Liver (tissue), 8 donors: ENCODE measurements at regions not wholly inside any gene's neighbourhood (a gene's known extent, or its start where the extent isn't known, plus 50 kb on each side); places are given as distances from the start of the nearest gene placed in this dataset.

Experiments
- DNase-seq: peaks from one replicate; pipeline ENCODE4 v3.0.0-alpha.2; 2017; ENCODE audit warnings: low spot score
- H3K27ac ChIP-seq, 2 donors: one replicate each; pipeline ENCODE4 v1.7.0; 2013; ENCODE audit warnings: inconsistent platforms in 2 of 2, low read length in 2 of 2, control low read depth in 1 of 2, low read depth in 1 of 2, mild to moderate bottlenecking in 1 of 2
- H3K27me3 ChIP-seq, 4 donors: one replicate each; pipeline versions ENCODE4 v1.6.1 to v1.7.0; 2013; ENCODE audit warnings: low read length in 3 of 4, inconsistent platforms in 1 of 4, mild to moderate bottlenecking in 1 of 4, moderate library complexity in 1 of 4; ENCODE audit not compliant: control insufficient read depth in 4 of 4, insufficient read depth in 4 of 4
- H3K36me3 ChIP-seq, 4 donors: one replicate each; pipeline versions ENCODE4 v1.6.1 to v1.7.0; 2013; ENCODE audit warnings: low read length in 3 of 4, mild to moderate bottlenecking in 3 of 4, low read depth in 1 of 4, moderate library complexity in 1 of 4; ENCODE audit not compliant: control insufficient read depth in 4 of 4, insufficient read depth in 3 of 4
- H3K4me1 ChIP-seq, 4 donors: one replicate each; pipeline versions ENCODE4 v1.6.1 to v1.7.0; 2013; ENCODE audit warnings: low read length in 3 of 4, mild to moderate bottlenecking in 3 of 4, moderate library complexity in 1 of 4; ENCODE audit not compliant: control insufficient read depth in 4 of 4, insufficient read depth in 4 of 4
- H3K4me3 ChIP-seq, 3 donors: one replicate each; pipeline versions ENCODE4 v1.6.1 to v1.7.0; 2013; ENCODE audit warnings: low read length in 3 of 3, control low read depth in 1 of 3, low read depth in 1 of 3, mild to moderate bottlenecking in 1 of 3
- H3K9ac ChIP-seq, 2 donors: one replicate each; pipeline ENCODE4 v1.7.0; 2013; ENCODE audit warnings: low read length in 2 of 2, mild to moderate bottlenecking in 2 of 2, moderate library complexity in 2 of 2, control low read depth in 1 of 2, low read depth in 1 of 2
- H3K9me3 ChIP-seq, 4 donors: one replicate each; pipeline versions ENCODE4 v1.6.1 to v1.7.0; 2013; ENCODE audit warnings: low read length in 3 of 4; ENCODE audit not compliant: control insufficient read depth in 4 of 4
- EGR1 ChIP-seq, 2 donors: IDR thresholded peaks; 2 replicates each; pipeline ENCODE4 v1.6.1; 2016 to 2018; ENCODE audit warnings: antibody characterized with exemption in 2 of 2, low read depth in 2 of 2
- FOXA1 ChIP-seq: IDR thresholded peaks from 2 replicates; pipeline ENCODE4 v1.6.1; 2016; ENCODE audit warnings: antibody characterized with exemption
- FOXA2 ChIP-seq: IDR thresholded peaks from 2 replicates; pipeline ENCODE4 v1.6.1; 2016; ENCODE audit warnings: antibody characterized with exemption
- GABPA ChIP-seq, 2 donors: IDR thresholded peaks in 1 of 2; conservative IDR thresholded peaks in 1 of 2; 2 replicates each; pipeline ENCODE4 v1.6.1; 2016; ENCODE audit warnings: antibody characterized with exemption in 2 of 2, mild to moderate bottlenecking in 1 of 2, moderate library complexity in 1 of 2
- HNF4A ChIP-seq, 2 donors: conservative IDR thresholded peaks; 2 replicates each; pipeline ENCODE4 v1.6.1; 2016; ENCODE audit warnings: antibody characterized with exemption in 2 of 2, mild to moderate bottlenecking in 2 of 2
- HNF4G ChIP-seq: IDR thresholded peaks from 2 replicates; pipeline ENCODE4 v1.6.1; 2016; ENCODE audit warnings: antibody characterized with exemption
- JUND ChIP-seq, 2 donors: IDR thresholded peaks; 2 replicates each; pipeline ENCODE4 v1.6.1; 2016; ENCODE audit warnings: antibody characterized with exemption in 2 of 2
- NR2F2 ChIP-seq: IDR thresholded peaks from 2 replicates; pipeline ENCODE4 v1.6.1; 2016; ENCODE audit warnings: antibody characterized with exemption
- RAD21 ChIP-seq, 2 donors: IDR thresholded peaks; 2 replicates each; pipeline ENCODE4 v1.6.1; 2016; ENCODE audit warnings: antibody characterized with exemption in 2 of 2, mild to moderate bottlenecking in 2 of 2
- SP1 ChIP-seq: IDR thresholded peaks from 2 replicates; pipeline ENCODE4 v1.6.1; 2018; ENCODE audit warnings: antibody characterized with exemption, mild to moderate bottlenecking
- TAF1 ChIP-seq: conservative IDR thresholded peaks from 2 replicates; pipeline ENCODE4 v1.6.1; 2016; ENCODE audit warnings: antibody characterized with exemption, mild to moderate bottlenecking
- YY1 ChIP-seq: IDR thresholded peaks from 2 replicates; pipeline ENCODE4 v1.6.1; 2016; ENCODE audit warnings: antibody characterized with exemption, mild to moderate bottlenecking
- WGBS: extraction: QIAGEN DNeasy Blood & Tissue Kit; methylation state at CpG from one replicate; pipeline ENCODE4 v1.1.7; 2013; 5-methylcytosine and 5-hydroxymethylcytosine counted together
- TF ChIP-seq, protein P1 (sequence below): IDR thresholded peaks from 2 replicates; pipeline ENCODE4 v1.6.1; 2016; ENCODE audit warnings: antibody characterized with exemption
- TF ChIP-seq, protein P2 (sequence below): IDR thresholded peaks from 2 replicates; pipeline ENCODE4 v1.6.1; 2016; ENCODE audit warnings: antibody characterized with exemption
- TF ChIP-seq, protein P3 (sequence below): IDR thresholded peaks from 2 replicates; pipeline ENCODE4 v1.6.1; 2016; ENCODE audit warnings: antibody characterized with exemption, mild to moderate bottlenecking
- TF ChIP-seq, protein P4 (sequence below): fragments of 150-350 bp; IDR thresholded peaks from 2 replicates; pipeline ENCODE4 v1.5.1; 2017; ENCODE audit warnings: improper control_type of control experiment, low read depth, low read length; ENCODE audit not compliant: missing input control
- donor health status: healthy.
- donor health status: healthy.
- donor health status: healthy.
- donor health status: healthy.
- donor health status: healthy.

DNA sequence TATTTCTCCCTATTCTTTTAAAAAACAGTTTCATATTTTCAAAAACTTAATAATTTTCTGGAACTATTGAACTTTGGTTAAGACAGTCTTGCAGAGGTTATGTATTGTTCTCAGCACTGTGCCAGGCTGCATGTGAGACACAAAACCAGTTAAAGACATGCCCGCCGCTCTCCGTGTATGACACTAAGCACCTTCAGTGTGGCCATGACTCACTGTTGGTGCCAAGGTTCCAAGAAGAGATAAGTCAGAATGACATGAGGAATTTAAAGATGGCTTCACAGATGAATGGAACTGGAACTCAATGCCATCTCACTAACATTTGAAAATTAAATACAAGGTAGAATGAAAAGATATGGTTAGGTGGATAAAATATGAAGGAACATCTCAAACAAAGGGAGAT is 525.5 kb upstream of the ZFP42 start:
- no peaks in the 10 kb centered on the region for H3K36me3 ChIP-seq
- no peak overlapping the region for H3K4me3 ChIP-seq
- H3K27me3 ChIP-seq: no peaks in the 10 kb centered on the region
- TF ChIP-seq, protein P1, sequence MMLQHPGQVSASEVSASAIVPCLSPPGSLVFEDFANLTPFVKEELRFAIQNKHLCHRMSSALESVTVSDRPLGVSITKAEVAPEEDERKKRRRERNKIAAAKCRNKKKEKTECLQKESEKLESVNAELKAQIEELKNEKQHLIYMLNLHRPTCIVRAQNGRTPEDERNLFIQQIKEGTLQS: no peak
- TF ChIP-seq NR2F2: no peak
- WGBS: 88% methylated on average over 3 of the region's 3 CpGs
- DNase-seq: no peak
- H3K4me1 ChIP-seq: no peaks in the 10 kb centered on the region
- H3K27ac ChIP-seq: no peak overlapping the region
- no peaks in the 10 kb centered on the region for H3K9me3 ChIP-seq
- H3K9ac ChIP-seq: no peak overlapping the region

DNA sequence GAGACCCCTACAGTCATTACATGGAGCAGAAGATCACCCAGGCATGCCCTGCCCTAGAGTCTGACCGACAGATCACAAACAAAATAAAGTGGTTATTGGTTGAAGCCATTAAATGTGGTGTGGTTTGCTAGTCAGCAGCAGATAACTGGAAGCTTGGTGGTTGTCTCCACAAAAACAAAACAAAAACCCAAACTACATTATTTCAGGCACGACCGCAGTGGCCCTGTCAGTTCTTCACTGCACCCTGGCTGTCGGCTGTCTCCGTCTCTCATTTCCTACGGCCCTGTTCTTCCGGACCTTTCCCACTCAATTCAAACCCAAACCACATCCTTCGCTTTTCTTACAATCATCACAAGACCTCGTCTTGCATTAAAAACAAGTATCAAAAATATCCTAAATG is 521.3 kb upstream of the ZFP42 start:
- 79% methylated on average over 9 of the region's 9 CpGs for WGBS

More for the DNA sequence above, 521.3 kb upstream of the ZFP42 start:
- Histone ChIP-seq H3K4me1 (no peaks in the 10 kb centered on the region), H3K9ac (no peak overlapping the region), H3K36me3 (no peaks in the 10 kb centered on the region), H3K27me3 (no peaks in the 10 kb centered on the region), H3K27ac (no peak overlapping the region), H3K9me3 (no peaks in the 10 kb centered on the region), H3K4me3 (no peak overlapping the region)
- no peak for DNase-seq
- no peak for TF ChIP-seq RAD21 (IDR thresholded peaks at IDR 0.05)
- TF ChIP-seq TAF1: no peak
- TF ChIP-seq YY1: no peak
- TF ChIP-seq GABPA (IDR thresholded peaks at IDR 0.05 in 1 of 2, conservative IDR thresholded peaks at IDR 0.05 in 1 of 2): no peak
- no peak for TF ChIP-seq EGR1 (IDR thresholded peaks at IDR 0.05; ENCODE audit: low read depth in 2 of 2)
- no peak for TF ChIP-seq HNF4A (conservative IDR thresholded peaks at IDR 0.05)
- TF ChIP-seq SP1: no peak
- TF ChIP-seq FOXA1: no peak
- TF ChIP-seq, protein P2, sequence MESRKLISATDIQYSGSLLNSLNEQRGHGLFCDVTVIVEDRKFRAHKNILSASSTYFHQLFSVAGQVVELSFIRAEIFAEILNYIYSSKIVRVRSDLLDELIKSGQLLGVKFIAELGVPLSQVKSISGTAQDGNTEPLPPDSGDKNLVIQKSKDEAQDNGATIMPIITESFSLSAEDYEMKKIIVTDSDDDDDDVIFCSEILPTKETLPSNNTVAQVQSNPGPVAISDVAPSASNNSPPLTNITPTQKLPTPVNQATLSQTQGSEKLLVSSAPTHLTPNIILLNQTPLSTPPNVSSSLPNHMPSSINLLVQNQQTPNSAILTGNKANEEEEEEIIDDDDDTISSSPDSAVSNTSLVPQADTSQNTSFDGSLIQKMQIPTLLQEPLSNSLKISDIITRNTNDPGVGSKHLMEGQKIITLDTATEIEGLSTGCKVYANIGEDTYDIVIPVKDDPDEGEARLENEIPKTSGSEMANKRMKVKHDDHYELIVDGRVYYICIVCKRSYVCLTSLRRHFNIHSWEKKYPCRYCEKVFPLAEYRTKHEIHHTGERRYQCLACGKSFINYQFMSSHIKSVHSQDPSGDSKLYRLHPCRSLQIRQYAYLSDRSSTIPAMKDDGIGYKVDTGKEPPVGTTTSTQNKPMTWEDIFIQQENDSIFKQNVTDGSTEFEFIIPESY: no peak
- TF ChIP-seq, protein P3, sequence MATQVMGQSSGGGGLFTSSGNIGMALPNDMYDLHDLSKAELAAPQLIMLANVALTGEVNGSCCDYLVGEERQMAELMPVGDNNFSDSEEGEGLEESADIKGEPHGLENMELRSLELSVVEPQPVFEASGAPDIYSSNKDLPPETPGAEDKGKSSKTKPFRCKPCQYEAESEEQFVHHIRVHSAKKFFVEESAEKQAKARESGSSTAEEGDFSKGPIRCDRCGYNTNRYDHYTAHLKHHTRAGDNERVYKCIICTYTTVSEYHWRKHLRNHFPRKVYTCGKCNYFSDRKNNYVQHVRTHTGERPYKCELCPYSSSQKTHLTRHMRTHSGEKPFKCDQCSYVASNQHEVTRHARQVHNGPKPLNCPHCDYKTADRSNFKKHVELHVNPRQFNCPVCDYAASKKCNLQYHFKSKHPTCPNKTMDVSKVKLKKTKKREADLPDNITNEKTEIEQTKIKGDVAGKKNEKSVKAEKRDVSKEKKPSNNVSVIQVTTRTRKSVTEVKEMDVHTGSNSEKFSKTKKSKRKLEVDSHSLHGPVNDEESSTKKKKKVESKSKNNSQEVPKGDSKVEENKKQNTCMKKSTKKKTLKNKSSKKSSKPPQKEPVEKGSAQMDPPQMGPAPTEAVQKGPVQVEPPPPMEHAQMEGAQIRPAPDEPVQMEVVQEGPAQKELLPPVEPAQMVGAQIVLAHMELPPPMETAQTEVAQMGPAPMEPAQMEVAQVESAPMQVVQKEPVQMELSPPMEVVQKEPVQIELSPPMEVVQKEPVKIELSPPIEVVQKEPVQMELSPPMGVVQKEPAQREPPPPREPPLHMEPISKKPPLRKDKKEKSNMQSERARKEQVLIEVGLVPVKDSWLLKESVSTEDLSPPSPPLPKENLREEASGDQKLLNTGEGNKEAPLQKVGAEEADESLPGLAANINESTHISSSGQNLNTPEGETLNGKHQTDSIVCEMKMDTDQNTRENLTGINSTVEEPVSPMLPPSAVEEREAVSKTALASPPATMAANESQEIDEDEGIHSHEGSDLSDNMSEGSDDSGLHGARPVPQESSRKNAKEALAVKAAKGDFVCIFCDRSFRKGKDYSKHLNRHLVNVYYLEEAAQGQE: no peak
- TF ChIP-seq, protein P4, sequence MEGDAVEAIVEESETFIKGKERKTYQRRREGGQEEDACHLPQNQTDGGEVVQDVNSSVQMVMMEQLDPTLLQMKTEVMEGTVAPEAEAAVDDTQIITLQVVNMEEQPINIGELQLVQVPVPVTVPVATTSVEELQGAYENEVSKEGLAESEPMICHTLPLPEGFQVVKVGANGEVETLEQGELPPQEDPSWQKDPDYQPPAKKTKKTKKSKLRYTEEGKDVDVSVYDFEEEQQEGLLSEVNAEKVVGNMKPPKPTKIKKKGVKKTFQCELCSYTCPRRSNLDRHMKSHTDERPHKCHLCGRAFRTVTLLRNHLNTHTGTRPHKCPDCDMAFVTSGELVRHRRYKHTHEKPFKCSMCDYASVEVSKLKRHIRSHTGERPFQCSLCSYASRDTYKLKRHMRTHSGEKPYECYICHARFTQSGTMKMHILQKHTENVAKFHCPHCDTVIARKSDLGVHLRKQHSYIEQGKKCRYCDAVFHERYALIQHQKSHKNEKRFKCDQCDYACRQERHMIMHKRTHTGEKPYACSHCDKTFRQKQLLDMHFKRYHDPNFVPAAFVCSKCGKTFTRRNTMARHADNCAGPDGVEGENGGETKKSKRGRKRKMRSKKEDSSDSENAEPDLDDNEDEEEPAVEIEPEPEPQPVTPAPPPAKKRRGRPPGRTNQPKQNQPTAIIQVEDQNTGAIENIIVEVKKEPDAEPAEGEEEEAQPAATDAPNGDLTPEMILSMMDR: no peak
- TF ChIP-seq JUND (IDR thresholded peaks at IDR 0.05): no peak
- TF ChIP-seq FOXA2: no peak
- TF ChIP-seq HNF4G: no peak
- TF ChIP-seq, protein P1: no peak
